ENCODE measurements at regions not wholly inside any gene's neighbourhood (a gene's known extent, or its start where the extent isn't known, plus 50 kb on each side); places are given as distances from the start of the nearest gene placed in this dataset. TPM values are rescaled to one million over a fixed set of nuclear protein-coding genes. Genes with fewer than 3 reads are reported as not detected.
"Not testable (repeated sequence)": the region's sequence is repeated elsewhere in the genome, so short reads cannot be mapped to it uniquely, and the experiment has no call there.

DNA sequence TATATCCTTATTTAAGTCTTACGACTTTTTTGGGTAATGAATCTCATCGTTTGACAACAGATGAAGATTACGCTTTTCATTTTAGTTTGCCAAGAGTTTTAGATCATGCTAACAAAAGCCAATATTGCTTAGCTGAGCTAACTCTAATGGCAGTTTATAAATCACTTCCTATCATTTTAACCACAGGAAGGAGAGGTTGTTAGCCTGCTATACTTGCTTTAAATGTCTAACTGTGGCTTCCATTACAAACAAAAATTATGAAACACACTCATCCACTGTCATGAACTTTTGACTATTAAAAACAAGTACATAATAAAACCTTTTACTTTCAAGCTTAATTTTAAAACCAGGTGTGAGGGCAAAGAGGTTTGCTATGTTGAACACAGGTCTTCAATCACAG lies 53.7 kb upstream of the ANKH start:
- intact Hi-C loops (cut with DNase I): no loop called here
- H3K36me3 ChIP-seq: no peaks in the 10 kb centered on the region
- TF ChIP-seq POLR2A (IDR thresholded peaks at IDR 0.05) (no peak), POLR2AphosphoS5 (IDR thresholded peaks at IDR 0.05; ENCODE audit: insufficient read depth in 1 of 2, low read depth in 1 of 2) (no peak), CTCF (IDR thresholded peaks at IDR 0.05) (no peak)
- no peaks in the 10 kb centered on the region for H3K4me1 ChIP-seq
- no peak overlapping the region for H3K4me3 ChIP-seq
- no peak overlapping the region for H3K27ac ChIP-seq
- H3K27me3 ChIP-seq: no peaks in the 10 kb centered on the region
- no peak for DNase-seq (ENCODE audit: extremely low spot score in 2 of 2)
- H3K9me3 ChIP-seq: no peaks in the 10 kb centered on the region

DNA sequence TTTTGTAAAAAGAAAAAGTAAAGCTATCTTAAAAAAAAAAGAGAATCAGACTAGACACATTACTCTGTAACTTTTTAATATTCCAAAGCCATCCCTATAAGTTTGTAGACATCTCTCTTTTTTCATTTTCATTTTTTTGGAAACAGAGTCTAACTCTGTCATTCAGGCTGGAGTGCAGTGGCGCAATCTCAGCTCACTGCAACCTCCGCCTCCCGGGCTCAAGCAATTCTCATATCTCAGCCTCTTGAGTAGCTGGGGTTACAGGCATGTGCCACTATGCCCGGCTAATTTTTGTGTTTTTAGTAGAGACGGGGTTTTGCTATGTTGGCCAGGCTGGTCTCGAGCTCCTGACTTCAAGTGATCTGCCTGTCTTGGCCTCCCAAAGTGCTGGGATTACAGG lies 51.4 kb upstream of the ANKH start:
- intact Hi-C loops (cut with DNase I); DNase-seq (ENCODE audit: extremely low spot score in 2 of 2); H3K4me1 ChIP-seq; H3K9me3 ChIP-seq; H3K4me3 ChIP-seq; H3K36me3 ChIP-seq; H3K27me3 ChIP-seq; H3K27ac ChIP-seq: not testable (repeated sequence)

- intact Hi-C loops (cut with DNase I): no loop called here
- H3K4me3 ChIP-seq: no peak overlapping the region
- no peaks in the 10 kb centered on the region for H3K36me3 ChIP-seq
- H3K27me3 ChIP-seq: no peaks in the 10 kb centered on the region
- DNase-seq (ENCODE audit: extremely low spot score in 2 of 2): no peak
- no peak for TF ChIP-seq CTCF (IDR thresholded peaks at IDR 0.05)
- H3K27ac ChIP-seq: no peak overlapping the region
- H3K4me1 ChIP-seq: no peaks in the 10 kb centered on the region
- no peaks in the 10 kb centered on the region for H3K9me3 ChIP-seq
Measured at GRCh38 chr5:14922456-14922855, 50.9 kb upstream of the ANKH start.

Small RNA genes lying in the stretch of these regions (small RNA-seq; reads per million reads assigned to genes)
- not detected for gene RF00096

All from vagina (tissue), 2 donors.